Gastroesophageal sphincter (tissue), 3 donors: ENCODE measurements at regions not wholly inside any gene's neighbourhood (a gene's known extent, or its start where the extent isn't known, plus 50 kb on each side); places are given as distances from the start of the nearest gene placed in this dataset.

ENCODE experiments used
- CTCF ChIP-seq, 4 experiments: fragments of 200-600 bp in 2 of 4; fragments of 450-650 bp in 2 of 4; sonication (generic) in 1 of 4; IDR thresholded peaks; one replicate each; pipeline ENCODE4 v1.5.1; 2017 to 2019; ENCODE audit warnings: antibody characterized with exemption in 4 of 4, mild to moderate bottlenecking in 2 of 4, moderate library complexity in 2 of 4
- POLR2A ChIP-seq, 2 donors: fragments of 450-650 bp; IDR thresholded peaks; one replicate each; pipeline ENCODE4 v1.6.1; 2017; ENCODE audit warnings: antibody characterized with exemption in 2 of 2, mild to moderate bottlenecking in 2 of 2, moderate library complexity in 1 of 2

DNA sequence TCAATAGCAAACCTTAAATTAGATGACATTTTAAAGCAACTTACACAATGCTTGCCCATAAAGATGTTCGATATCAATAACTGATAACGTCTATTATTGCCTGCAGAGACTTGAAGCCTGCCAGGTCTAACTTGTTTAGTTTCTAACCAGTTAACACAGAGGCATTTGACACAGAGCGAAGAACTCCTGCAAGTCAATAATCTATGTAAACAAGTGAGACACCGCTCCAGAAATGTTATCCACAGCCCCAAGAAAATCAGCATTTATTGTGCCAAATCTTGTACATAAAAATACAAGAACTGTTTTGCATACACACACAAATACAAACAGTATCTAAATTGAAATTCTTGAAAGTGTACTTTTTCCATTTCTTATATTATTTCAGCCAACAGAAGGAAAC is 236.0 kb upstream of the DIO3 start:
- TF ChIP-seq POLR2A (IDR thresholded peaks at IDR 0.05), result no peak
- no peak for TF ChIP-seq CTCF (IDR thresholded peaks at IDR 0.05)
